22Rv1 (cell line): ENCODE measurements at regions not wholly inside any gene's neighbourhood (a gene's known extent, or its start where the extent isn't known, plus 50 kb on each side); places are given as distances from the start of the nearest gene placed in this dataset.

ENCODE experiments used
- H3K27ac ChIP-seq: fragments of 450-650 bp; 2 replicates; pipeline ENCODE4 v1.5.1; 2017
- CTCF ChIP-seq: fragments of 450-650 bp; IDR thresholded peaks from 2 replicates; pipeline ENCODE4 v1.5.1; 2017; ENCODE audit warnings: mild to moderate bottlenecking
- ZFX ChIP-seq: fragments of 450-650 bp; IDR thresholded peaks from 2 replicates; pipeline ENCODE4 v1.6.1; 2017; ENCODE audit warnings: antibody characterized with exemption, borderline replicate concordance

- TF ChIP-seq CTCF (no peak), ZFX (no peak)
- H3K27ac ChIP-seq, result no peak overlapping the region
Measured at GRCh38 chr2:146024212-146024743, 1504.4 kb upstream of the ZEB2 start.

- no peak for TF ChIP-seq ZFX
- no peak for TF ChIP-seq CTCF
Measured at GRCh38 chr2:146004462-146004861, 1484.5 kb upstream of the ZEB2 start.

GRCh38 chr2:146003337-146003736 is 1483.4 kb upstream of the ZEB2 start:
- TF ChIP-seq ZFX (no peak), CTCF (no peak)
- H3K27ac ChIP-seq, result no peak overlapping the region

More at GRCh38 chr2:146004462-146004861, 1484.5 kb upstream of the ZEB2 start:
- no peak overlapping the region for H3K27ac ChIP-seq

GRCh38 chr2:145994910-145995309 is 1475.0 kb upstream of the ZEB2 start:
- TF ChIP-seq CTCF (no peak), ZFX (no peak)
- H3K27ac ChIP-seq, result no peak overlapping the region

GRCh38 chr2:145992572-145992971 is 1472.7 kb upstream of the ZEB2 start:
- H3K27ac ChIP-seq, result no peak overlapping the region
- TF ChIP-seq CTCF (no peak), ZFX (no peak)

GRCh38 chr2:145987793-145988192 is 1467.9 kb upstream of the ZEB2 start:
- H3K27ac ChIP-seq, result no peak overlapping the region
- TF ChIP-seq CTCF, result no peak

- no peak for TF ChIP-seq ZFX
- TF ChIP-seq CTCF, result no peak
- H3K27ac ChIP-seq, result no peak overlapping the region
Measured at GRCh38 chr2:145985517-145985916, 1465.6 kb upstream of the ZEB2 start.
